DMS 273 (cell line): ENCODE measurements at regions not wholly inside any gene's neighbourhood (a gene's known extent, or its start where the extent isn't known, plus 50 kb on each side); places are given as distances from the start of the nearest gene placed in this dataset.
"Not testable (repeated sequence)": the region's sequence is repeated elsewhere in the genome, so short reads cannot be mapped to it uniquely, and the experiment has no call there.

Source experiments
- DNase-seq: peaks from one replicate; lab custom pipeline; 2025; ENCODE audit not compliant: unreplicated experiment; lab: John Stamatoyannopoulos, UW

GRCh38 chrX:87236830-87237440, 280.7 kb upstream of the KLHL4 start:
- no peak for DNase-seq

GRCh38 chrX:87265518-87265917, 252.1 kb upstream of the KLHL4 start:
- peak; percentile 72 for DNase-seq

GRCh38 chrX:87272491-87272890, 245.1 kb upstream of the KLHL4 start:
- DNase-seq: no peak

- DNase-seq: peak; percentile 74
These were observed 217.9 kb upstream of the KLHL4 start for GRCh38 chrX:87299563-87300160.

- no peak for DNase-seq
These were observed 206.8 kb upstream of the KLHL4 start for GRCh38 chrX:87310780-87311179.

DNA sequence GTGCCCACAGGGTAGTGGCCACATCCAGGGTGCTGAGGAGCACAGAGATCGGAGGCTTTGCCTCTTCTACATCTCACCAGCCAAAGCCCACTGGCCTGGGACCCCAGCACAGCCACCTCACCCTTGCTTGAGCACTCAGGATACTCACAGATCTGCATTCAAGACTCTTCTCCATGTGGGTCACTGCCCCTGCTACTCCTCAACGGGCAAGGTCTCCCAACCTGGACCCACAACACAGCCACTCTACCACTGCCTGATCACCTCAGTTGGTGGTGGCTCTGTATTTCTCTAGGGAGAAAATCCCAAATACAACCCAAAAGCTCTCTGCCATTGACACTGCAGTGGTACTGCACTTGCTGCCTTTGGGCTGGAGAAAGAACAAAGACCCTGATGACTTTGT, 190.3 kb upstream of the KLHL4 start:
- DNase-seq: no peak

DNA sequence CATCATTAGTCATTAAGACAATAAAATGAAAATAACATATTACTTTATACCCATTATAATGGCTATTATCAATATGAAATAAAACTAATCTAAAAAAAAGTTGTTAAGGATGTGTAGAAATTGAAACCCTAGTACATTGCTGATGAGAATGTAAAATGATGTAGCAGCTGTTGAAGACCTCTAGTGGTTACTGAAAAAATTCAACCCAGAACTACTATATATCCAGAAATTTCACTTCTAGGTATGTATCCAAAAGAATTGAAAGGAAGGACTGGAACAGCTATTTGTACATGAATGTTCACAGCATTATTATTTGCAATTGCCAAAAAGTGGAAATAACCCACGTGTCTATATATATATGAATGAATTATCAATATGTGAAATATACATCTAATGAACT, 180.3 kb upstream of the KLHL4 start:
- DNase-seq: peak; percentile 2

GRCh38 chrX:87338510-87338909, 179.1 kb upstream of the KLHL4 start:
- DNase-seq: peak; percentile 51

- DNase-seq: no peak
These were observed 146.7 kb upstream of the KLHL4 start for GRCh38 chrX:87370865-87371264.

DNA sequence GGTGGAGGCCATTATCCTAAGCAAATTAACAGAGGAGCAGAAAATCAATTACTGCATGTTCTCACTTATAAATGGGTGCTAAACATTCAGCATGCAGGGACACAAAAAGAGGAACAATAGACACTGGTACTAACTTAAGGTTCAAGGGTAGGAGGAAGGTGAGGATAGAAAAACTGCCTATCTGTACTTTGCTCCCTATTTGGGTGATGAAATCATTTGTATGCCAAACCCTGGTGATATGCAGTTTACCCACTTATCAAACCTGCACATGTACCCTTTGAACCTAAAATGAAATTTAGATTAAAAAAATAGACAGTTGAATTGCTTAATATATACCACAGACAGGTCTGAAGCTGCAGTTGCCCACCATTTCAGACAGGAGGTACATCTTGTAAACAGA, 143.3 kb upstream of the KLHL4 start:
- DNase-seq: no peak

- DNase-seq: no peak
These were observed 140.7 kb upstream of the KLHL4 start for GRCh38 chrX:87376896-87377295.

DNA sequence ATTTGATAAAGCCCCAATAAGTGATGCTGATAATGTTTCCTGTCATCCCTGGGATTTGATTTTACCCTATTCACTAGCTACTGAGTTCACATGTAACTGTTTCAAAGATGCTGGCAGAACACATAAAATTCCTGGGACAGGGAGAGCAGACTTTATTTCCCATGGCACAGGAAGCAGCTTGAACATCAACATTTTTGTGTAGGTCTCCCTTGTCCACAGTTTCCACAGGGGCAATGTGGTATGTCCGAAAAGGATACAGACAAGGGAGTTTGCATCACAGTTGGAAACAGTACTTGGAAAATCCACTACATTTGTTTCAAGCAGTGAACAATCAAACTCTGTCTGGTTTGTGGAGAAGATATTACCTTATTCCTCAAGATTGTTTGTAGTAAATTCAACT, 129.2 kb upstream of the KLHL4 start:
- DNase-seq: no peak

- DNase-seq: no peak
These were observed 125.9 kb upstream of the KLHL4 start for GRCh38 chrX:87391742-87392141.

DNA sequence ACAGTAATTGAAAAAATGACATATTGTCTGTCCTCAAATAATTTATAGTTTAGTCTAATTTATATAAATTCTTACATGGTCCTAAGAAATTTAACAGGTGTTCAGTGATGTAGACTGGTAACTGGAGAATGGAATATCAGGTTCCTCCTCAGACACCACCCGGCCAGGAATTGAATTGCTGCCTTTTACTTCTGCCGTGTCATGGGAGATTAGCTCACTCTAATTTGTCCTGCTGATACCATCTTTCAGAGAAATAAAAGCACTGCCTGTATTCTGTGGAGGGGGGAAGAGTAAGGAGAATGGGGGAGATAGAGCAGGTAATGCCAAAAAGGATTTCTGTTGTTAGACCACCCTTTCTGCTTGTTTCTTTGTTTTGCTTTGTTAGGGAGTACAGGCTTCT, 125.2 kb upstream of the KLHL4 start:
- DNase-seq: peak; percentile 26

DNA sequence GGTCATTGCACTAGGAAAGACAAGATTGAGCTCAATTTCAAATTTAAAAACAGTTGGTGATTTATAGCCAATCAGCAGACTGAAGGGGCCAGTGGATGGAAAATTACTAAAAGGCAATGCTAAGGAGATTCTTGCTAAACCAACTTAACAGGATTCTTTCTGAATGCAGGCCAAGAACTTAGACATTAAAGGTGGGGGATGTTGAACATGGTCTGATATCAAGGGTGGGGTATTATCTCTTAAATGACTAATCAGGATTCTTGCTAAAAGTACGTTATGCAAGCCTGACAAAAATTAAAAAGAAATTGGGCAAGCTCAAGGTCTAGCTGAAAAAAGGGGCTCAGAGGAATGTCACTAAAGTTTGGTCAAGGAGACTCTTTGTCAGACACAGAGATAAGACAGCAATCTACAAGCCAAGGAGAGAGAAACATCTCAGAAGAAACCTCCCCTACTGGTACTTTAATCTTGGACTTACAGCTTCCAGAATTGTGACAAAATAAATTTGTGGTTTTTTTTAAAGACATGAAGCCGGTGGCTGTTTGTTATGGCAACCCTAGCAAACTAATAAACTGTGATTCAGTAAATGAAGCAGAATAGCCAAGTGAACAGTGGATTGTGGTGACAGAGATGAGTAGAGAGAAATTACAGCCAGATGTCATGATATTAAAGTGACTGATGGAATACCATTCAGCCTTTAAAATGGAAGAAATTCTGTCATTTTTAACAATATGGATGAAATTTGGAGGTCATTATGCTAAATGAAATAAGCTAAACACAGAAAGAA, 120.3 kb upstream of the KLHL4 start:
- no peak for DNase-seq

DNA sequence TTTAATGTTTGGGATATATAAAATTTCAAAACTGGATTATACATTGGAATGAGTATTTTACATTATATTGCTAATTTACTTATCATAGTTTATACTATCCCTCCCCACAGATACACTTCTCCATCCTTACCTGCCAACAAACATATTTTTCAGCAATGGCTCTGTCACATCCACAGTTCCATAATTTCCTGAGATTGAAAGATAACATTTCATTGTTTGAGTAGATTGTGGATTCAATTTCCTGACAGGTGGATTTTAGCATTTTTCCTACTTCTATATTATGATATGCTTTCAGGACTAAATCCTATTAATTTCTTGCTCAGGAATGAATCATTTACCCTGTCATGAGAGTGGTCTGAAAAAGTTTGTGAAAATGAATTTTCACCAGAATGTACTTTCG, 115.3 kb upstream of the KLHL4 start:
- no peak for DNase-seq

DNA sequence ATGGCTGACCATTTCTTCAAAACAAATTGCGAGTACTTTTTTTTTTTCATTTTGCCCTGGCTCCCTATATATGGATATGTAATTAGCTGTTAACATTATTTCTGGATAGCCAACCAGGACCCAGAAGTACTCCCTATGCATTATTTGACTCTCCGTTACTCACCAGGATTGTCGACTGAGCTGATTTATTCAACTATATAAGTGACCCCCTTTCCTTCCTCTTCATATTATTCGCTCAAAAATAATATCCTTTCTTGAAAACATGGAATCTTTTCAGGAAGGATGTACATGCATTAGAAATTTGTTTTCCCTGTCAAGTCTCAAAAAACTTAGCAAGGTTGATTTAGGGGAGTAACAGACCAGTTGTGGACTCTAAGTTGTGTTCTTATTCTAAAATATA, 114.1 kb upstream of the KLHL4 start:
- DNase-seq: no peak

GRCh38 chrX:87409113-87409841, 108.3 kb upstream of the KLHL4 start:
- DNase-seq: peak; percentile 11

GRCh38 chrX:87425618-87426017, 92.0 kb upstream of the KLHL4 start:
- no peak for DNase-seq

GRCh38 chrX:87434618-87435017, 83.0 kb upstream of the KLHL4 start:
- DNase-seq: no peak

- DNase-seq: not testable (repeated sequence)
These were observed 69.0 kb upstream of the KLHL4 start for GRCh38 chrX:87448613-87449012.

GRCh38 chrX:87465757-87466156, 51.8 kb upstream of the KLHL4 start:
- DNase-seq: not testable (repeated sequence)
